Heart right ventricle (tissue), 16 donors: ENCODE measurements at regions not wholly inside any gene's neighbourhood (a gene's known extent, or its start where the extent isn't known, plus 50 kb on each side); places are given as distances from the start of the nearest gene placed in this dataset.

Source experiments
- ATAC-seq, 8 donors: fragments of 200-7000 bp; cut with Tn5 transposase; one replicate each; pipeline ENCODE4 v1.9.1; 2020; ENCODE audit warnings: mild to moderate bottlenecking in 8 of 8, moderate library complexity in 8 of 8, moderate number of reproducible peaks in 1 of 8
- DNase-seq, 2 donors: peaks; one replicate each; pipeline ENCODE4 v3.0.0-alpha.2; 2020
- H3K27ac ChIP-seq, 10 donors: fragments of 200-600 bp; sonication (generic) in 2 of 10; one replicate each; pipeline versions ENCODE4 v1.5.0 to v1.8.0; 2020 to 2022; ENCODE audit warnings: mild to moderate bottlenecking in 3 of 10
- H3K27me3 ChIP-seq, 7 donors: fragments of 200-600 bp; one replicate each; pipeline ENCODE4 v1.8.0; 2021 to 2022; ENCODE audit warnings: mild to moderate bottlenecking in 2 of 7
- H3K36me3 ChIP-seq, 9 donors: fragments of 200-600 bp; sonication (generic) in 1 of 9; one replicate each; pipeline versions ENCODE4 v1.5.0 to v1.8.0; 2020 to 2022; ENCODE audit warnings: mild to moderate bottlenecking in 2 of 9
- H3K4me1 ChIP-seq, 9 donors: fragments of 200-600 bp; sonication (generic) in 1 of 9; one replicate each; pipeline versions ENCODE4 v1.5.0 to v1.8.0; 2020 to 2022; ENCODE audit warnings: mild to moderate bottlenecking in 4 of 9
- H3K4me3 ChIP-seq, 10 donors: fragments of 200-600 bp; sonication (generic) in 2 of 10; one replicate each; pipeline versions ENCODE4 v1.5.0 to v1.8.0; 2020 to 2022; ENCODE audit warnings: mild to moderate bottlenecking in 7 of 10, moderate library complexity in 2 of 10
- H3K9me3 ChIP-seq, 11 donors: fragments of 200-600 bp in 10 of 11; sonication (generic) in 2 of 11; one replicate each; pipeline versions ENCODE4 v1.5.0 to v1.8.0; 2013 to 2022; ENCODE audit warnings: mild to moderate bottlenecking in 2 of 11, control low read depth in 1 of 11, moderate library complexity in 1 of 11
- CTCF ChIP-seq, 9 donors: fragments of 200-600 bp; sonication (generic) in 2 of 9; IDR thresholded peaks; one replicate each; pipeline versions ENCODE4 v1.5.0 to v1.8.0; 2021 to 2022; ENCODE audit warnings: antibody characterized with exemption in 9 of 9, mild to moderate bottlenecking in 5 of 9, moderate library complexity in 1 of 9
- WGBS, 2 donors: extraction: QIAGEN DNeasy Blood & Tissue Kit; methylation state at CpG; one replicate each; pipeline ENCODE4 v1.1.7; 2013; ENCODE audit warnings: inconsistent platforms in 1 of 2; 5-methylcytosine and 5-hydroxymethylcytosine counted together
- intact Hi-C, 10 donors: fragments of 100-400 bp; cut with DNase I; formaldehyde crosslinking; loops; one replicate each; pipeline versions ENCODE4 v1.11.1 to v1.14.2; 2022
- donor health status: Arrhythmogenic right ventricular cardiomyopathy.
- donor health status: ischemic (EF 13 %, LVEDD 7.1; RV severe dilation, severe dysfunction).
- donor health status: healthy with polysubstance abuse.
- donor health status: DM: no; HTN: yes; CAD: no.
- donor health status: DM: no; HTN: no; CAD: no.
- donor health status: ischemic (EF 25% LVEDD 6.9; RV normal size, moderate dysfunction).
- donor health status: ischemic (EF 25% LVEDD 5.7; RV mildly dilated, moderate dysfunction).
- donor health status: healthy.
- donor health status: DM: yes; HTN: yes; CAD: no.
- donor health status: Ischemic cardiomyopathy.
- donor health status: ischemic (EF 35%, LVEDD 5.7; RV mildly dilated, moderate dysfunction).
- donor health status: nonischemic (EF 11% LVEDD 7.7; RV severe dilation, severe dysfunction).
- donor health status: DM: yes; HTN: yes; CAD: no.
- donor health status: PGD.
- donor health status: ischemic (EF 29% LVEDD 5.4; RV normal size, mild dysfunction).
- donor health status: nonischemic (EF 23%, LVEDD 6.1; RV moderate dilation, normal function).

GRCh38 chr9:7367726-7368125 is 431.9 kb downstream of the DMAC1 start:
- WGBS, 2 donors: 58 to 67% methylated on average over 1 of the region's 1 CpG
- ATAC-seq: no peak
- Histone ChIP-seq H3K36me3 (no peaks in the 10 kb centered on the region), H3K27me3 (no peaks in the 10 kb centered on the region), H3K9me3 (no peaks in the 10 kb centered on the region), H3K4me3 (no peak overlapping the region), H3K4me1 (peaks cover 10 to 50% (median 40%) of the 10 kb centered on the region in 9 donors), H3K27ac (peak overlapping the region in 7 of 10 donors; percentile 4 to 77 (median 62))
- intact Hi-C loops: loop anchor here in 1 of 10 donors (10.0 kb wide), 1 partner anchor 63 kb away; no protein-coding TSS in a partner anchor
- no peak for TF ChIP-seq CTCF (IDR thresholded peaks at IDR 0.05)
- DNase-seq: no peak

- DNase-seq: no peak
- ATAC-seq: no peak
- H3K4me1 ChIP-seq: peaks cover 10 to 42% (median 37%) of the 10 kb centered on the region in 9 donors
- 26 to 57% methylated on average over 1 of the region's 1 CpG for WGBS, 2 donors
- no peaks in the 10 kb centered on the region for H3K36me3 ChIP-seq
- no peak overlapping the region for H3K27ac ChIP-seq
- no peaks in the 10 kb centered on the region for H3K9me3 ChIP-seq
- no peak for TF ChIP-seq CTCF (IDR thresholded peaks at IDR 0.05)
- intact Hi-C loops: loop anchor here in 1 of 10 donors (10.0 kb wide), 1 partner anchor 61 kb away; no protein-coding TSS in a partner anchor
- no peak overlapping the region for H3K4me3 ChIP-seq
- H3K27me3 ChIP-seq: no peaks in the 10 kb centered on the region
Observed at GRCh38 chr9:7366121-7366520, 433.5 kb downstream of the DMAC1 start.

GRCh38 chr9:7363777-7364477 is 435.7 kb downstream of the DMAC1 start:
- Histone ChIP-seq H3K9me3 (no peaks in the 10 kb centered on the region), H3K27me3 (no peaks in the 10 kb centered on the region), H3K4me3 (no peak overlapping the region), H3K4me1 (peaks cover 3 to 20% (median 16%) of the 10 kb centered on the region in 9 donors), H3K36me3 (no peaks in the 10 kb centered on the region), H3K27ac (no peak overlapping the region)
- ATAC-seq (peak in 1 of 8 donors; percentile 28), DNase-seq (no peak)
- 84 to 93% methylated on average over 4 of the region's 4 CpGs for WGBS, 2 donors
- no peak for TF ChIP-seq CTCF (IDR thresholded peaks at IDR 0.05)
- intact Hi-C loops: loop anchor here in 1 of 10 donors (10.0 kb wide), 1 partner anchor 59 kb away; no protein-coding TSS in a partner anchor

- H3K36me3 ChIP-seq: no peaks in the 10 kb centered on the region
- no peak overlapping the region for H3K4me3 ChIP-seq
- no peaks in the 10 kb centered on the region for H3K9me3 ChIP-seq
- TF ChIP-seq CTCF (IDR thresholded peaks at IDR 0.05): no peak
- H3K4me1 ChIP-seq: peaks cover 0 to 6% (median 0%) of the 10 kb centered on the region in 9 donors
- intact Hi-C loops: loop anchor here in 1 of 10 donors (10.0 kb wide), 1 partner anchor 56 kb away; no protein-coding TSS in a partner anchor
- H3K27me3 ChIP-seq: no peaks in the 10 kb centered on the region
- DNase-seq: no peak
- no peak for ATAC-seq
- no peak overlapping the region for H3K27ac ChIP-seq
- 41 to 56% methylated on average over 4 of the region's 4 CpGs for WGBS, 2 donors
Observed at GRCh38 chr9:7360513-7360912, 439.1 kb downstream of the DMAC1 start.
